HG02840 (cell line): ENCODE measurements at regions not wholly inside any gene's neighbourhood (a gene's known extent, or its start where the extent isn't known, plus 50 kb on each side); places are given as distances from the start of the nearest gene placed in this dataset.
"Not testable (repeated sequence)": the region's sequence is repeated elsewhere in the genome, so short reads cannot be mapped to it uniquely, and the experiment has no call there.

Experiments
- ATAC-seq: cut with Tn5 transposase; IDR thresholded peaks from one replicate; pipeline ENCODE4 v1.9.1; 2021; ENCODE audit warnings: mild to moderate bottlenecking, moderate library complexity, moderate number of reproducible peaks; ENCODE audit not compliant: unreplicated experiment, low FRiP score

- ATAC-seq: no peak
These were observed 166.2 kb upstream of the FGF13 start for GRCh38 chrX:138877746-138878145.

GRCh38 chrX:138875472-138875871 lies 164.0 kb upstream of the FGF13 start:
- no peak for ATAC-seq

- no peak for ATAC-seq
These were observed 162.9 kb upstream of the FGF13 start for GRCh38 chrX:138874271-138874935.

- not testable (repeated sequence) for ATAC-seq
These were observed 162.1 kb upstream of the FGF13 start for GRCh38 chrX:138873640-138874039.

- no peak for ATAC-seq
These were observed 161.0 kb upstream of the FGF13 start for GRCh38 chrX:138872537-138872936.

GRCh38 chrX:138871739-138872138 lies 160.2 kb upstream of the FGF13 start:
- no peak for ATAC-seq

- ATAC-seq: no peak
These were observed 155.1 kb upstream of the FGF13 start for GRCh38 chrX:138866643-138867042.

GRCh38 chrX:138865093-138865649 lies 153.7 kb upstream of the FGF13 start:
- ATAC-seq: no peak

- ATAC-seq: no peak
These were observed 147.9 kb upstream of the FGF13 start for GRCh38 chrX:138859421-138859820.

GRCh38 chrX:138858951-138859350 lies 147.4 kb upstream of the FGF13 start:
- ATAC-seq: no peak

- no peak for ATAC-seq
These were observed 146.9 kb upstream of the FGF13 start for GRCh38 chrX:138858438-138858837.

- no peak for ATAC-seq
These were observed 145.5 kb upstream of the FGF13 start for GRCh38 chrX:138856881-138857604.

GRCh38 chrX:138853936-138854335 lies 142.4 kb upstream of the FGF13 start:
- no peak for ATAC-seq

- ATAC-seq: no peak
These were observed 138.0 kb upstream of the FGF13 start for GRCh38 chrX:138849521-138849920.

- no peak for ATAC-seq
These were observed 136.4 kb upstream of the FGF13 start for GRCh38 chrX:138847930-138848329.

GRCh38 chrX:138845786-138846185 lies 134.3 kb upstream of the FGF13 start:
- no peak for ATAC-seq

- not testable (repeated sequence) for ATAC-seq
These were observed 95.9 kb upstream of the FGF13 start for GRCh38 chrX:138807400-138807799.

GRCh38 chrX:138794246-138794645 lies 82.7 kb upstream of the FGF13 start:
- no peak for ATAC-seq

GRCh38 chrX:138791551-138791950 lies 80.0 kb upstream of the FGF13 start:
- ATAC-seq: no peak

- ATAC-seq: no peak
These were observed 77.3 kb upstream of the FGF13 start for GRCh38 chrX:138788771-138789170.

- ATAC-seq: not testable (repeated sequence)
These were observed 67.0 kb upstream of the FGF13 start for GRCh38 chrX:138778576-138778909.
